ENCODE measurements at regions not wholly inside any gene's neighbourhood (a gene's known extent, or its start where the extent isn't known, plus 50 kb on each side); places are given as distances from the start of the nearest gene placed in this dataset.

DNA sequence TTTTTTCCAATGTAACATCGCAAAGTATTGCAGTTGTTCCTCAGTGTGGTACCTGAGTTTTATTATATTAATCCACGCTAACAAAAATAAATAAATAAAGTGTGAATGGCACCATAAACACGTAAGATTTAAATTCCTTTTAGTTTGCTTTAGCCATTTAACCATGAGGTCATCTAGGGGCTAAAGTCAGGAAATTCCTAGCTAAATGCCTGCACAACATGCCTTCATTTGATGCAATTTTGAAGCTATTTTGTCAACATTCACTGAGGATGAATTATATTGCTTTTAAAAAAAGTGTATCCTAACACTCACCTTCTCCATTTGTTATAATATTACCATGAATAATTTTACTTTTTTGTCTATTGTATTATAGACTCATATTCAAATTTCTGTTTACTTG, 714.4 kb downstream of the GATA3 start:
- H3K27me3 ChIP-seq (ENCODE audit: control insufficient read depth, insufficient read depth, low read length), result peaks cover 3% of the 10 kb centered on the region
- H3K4me3 Mint-ChIP-seq, result no peak overlapping the region
- H3K36me3 ChIP-seq (ENCODE audit: control insufficient read depth, insufficient read depth, low read length), result no peaks in the 10 kb centered on the region
- DNase-seq (no peak), ATAC-seq (ENCODE audit: low read depth in 2 of 2) (no peak)
- no peak overlapping the region for H3K27ac Mint-ChIP-seq
- peaks cover 0 to 2% (median 0%) of the 10 kb centered on the region in 7 donors for H3K9me3 Mint-ChIP-seq
- no peak overlapping the region for H3K27ac ChIP-seq (ENCODE audit: insufficient read depth, low read length, poor library complexity, severe bottlenecking)
- H3K4me3 ChIP-seq (ENCODE audit: low read depth, low read length), result no peak overlapping the region
- H3K36me3 Mint-ChIP-seq, result no peaks in the 10 kb centered on the region
- no peaks in the 10 kb centered on the region for H3K9me3 ChIP-seq (ENCODE audit: control insufficient read depth in 2 of 2, low read length in 2 of 2)
- H3K4me1 ChIP-seq (ENCODE audit: control insufficient read depth, insufficient read depth, low read length, poor library complexity, severe bottlenecking), result no peaks in the 10 kb centered on the region
- no peaks in the 10 kb centered on the region for H3K4me1 Mint-ChIP-seq
- peaks cover 5% of the 10 kb centered on the region for H3K27me3 Mint-ChIP-seq

DNA sequence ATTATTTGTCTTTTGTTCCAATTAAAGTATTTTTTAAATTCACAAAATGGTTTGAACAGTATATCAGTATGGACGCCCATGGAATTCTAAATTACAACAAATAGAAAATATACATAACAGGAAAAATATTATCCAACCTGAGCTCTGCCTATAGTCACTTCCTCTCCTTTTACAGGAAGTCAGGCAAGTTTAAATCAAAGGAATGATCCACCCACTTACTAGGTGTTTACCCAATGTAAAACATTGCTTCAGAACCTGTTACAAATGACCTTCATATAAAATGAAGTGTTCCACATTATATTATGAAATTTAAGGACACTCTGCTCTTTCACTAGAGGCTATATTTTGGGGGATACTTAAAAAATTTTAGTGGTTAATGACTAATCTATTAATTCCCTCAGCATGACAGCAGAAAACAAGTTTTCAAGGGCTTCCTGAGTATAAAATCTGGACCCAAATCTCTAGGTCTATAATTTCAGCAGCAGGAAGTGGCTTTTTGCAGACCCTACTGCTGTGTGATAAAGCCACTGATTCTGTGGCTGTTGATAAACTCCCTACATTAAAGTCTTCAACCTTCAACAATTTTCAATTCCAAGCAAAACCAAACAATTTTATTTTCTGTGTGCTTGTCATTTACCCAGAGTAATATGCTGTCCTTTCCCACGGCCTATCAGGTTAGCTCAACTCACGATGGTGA, 722.6 kb downstream of the GATA3 start:
- H3K27me3 Mint-ChIP-seq, result peaks cover 5% of the 10 kb centered on the region
- peak in 1 of 2 donors; percentile 43 for ATAC-seq (ENCODE audit: low read depth in 2 of 2)
- peak overlapping the region; percentile 42 for H3K4me3 ChIP-seq (ENCODE audit: low read depth, low read length)

DNA sequence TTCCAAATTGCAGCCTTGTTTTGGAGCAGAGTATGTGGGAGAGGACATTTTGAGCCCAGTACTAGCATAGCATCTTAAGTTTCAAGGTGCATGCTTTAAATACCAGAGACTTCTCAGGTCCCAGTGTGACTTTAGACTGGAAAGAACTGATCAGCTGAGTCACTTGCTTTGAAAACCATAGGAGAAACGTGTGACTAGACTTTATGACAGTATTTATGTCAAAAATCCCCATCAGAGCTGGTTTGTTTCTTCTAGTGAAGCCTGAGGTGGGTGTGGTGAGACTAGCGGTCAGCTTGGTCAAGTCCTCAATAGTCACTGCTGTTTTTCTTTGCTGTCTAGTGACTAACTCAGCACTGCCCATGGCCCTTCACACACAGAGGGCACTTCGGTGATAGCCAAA, 724.2 kb downstream of the GATA3 start:
- Mint-ChIP-seq H3K9me3 (peaks cover 0 to 2% (median 0%) of the 10 kb centered on the region in 7 donors), H3K4me3 (no peak overlapping the region), H3K27me3 (peaks cover 5% of the 10 kb centered on the region), H3K27ac (no peak overlapping the region), H3K4me1 (peaks cover 11 to 19% (median 16%) of the 10 kb centered on the region in 4 donors), H3K36me3 (no peaks in the 10 kb centered on the region)
- Histone ChIP-seq H3K27me3 (ENCODE audit: control insufficient read depth, insufficient read depth, low read length) (no peaks in the 10 kb centered on the region), H3K27ac (ENCODE audit: insufficient read depth, low read length, poor library complexity, severe bottlenecking) (no peak overlapping the region), H3K9me3 (ENCODE audit: control insufficient read depth in 2 of 2, low read length in 2 of 2) (no peaks in the 10 kb centered on the region), H3K4me3 (ENCODE audit: low read depth, low read length) (no peak overlapping the region), H3K36me3 (ENCODE audit: control insufficient read depth, insufficient read depth, low read length) (no peaks in the 10 kb centered on the region), H3K4me1 (ENCODE audit: control insufficient read depth, insufficient read depth, low read length, poor library complexity, severe bottlenecking) (peaks cover 6% of the 10 kb centered on the region)
- no peak for DNase-seq
- no peak for ATAC-seq (ENCODE audit: low read depth in 2 of 2)

More for the DNA sequence above, 722.6 kb downstream of the GATA3 start:
- peak overlapping the region in 2 of 4 donors; percentile 1 to 9 for H3K4me3 Mint-ChIP-seq
- DNase-seq, result peak in 1 of 3 donors; percentile 23
- no peaks in the 10 kb centered on the region for H3K36me3 Mint-ChIP-seq
- no peaks in the 10 kb centered on the region for H3K9me3 Mint-ChIP-seq
- H3K4me1 Mint-ChIP-seq, result peaks cover 11 to 19% (median 16%) of the 10 kb centered on the region in 4 donors
- H3K27ac Mint-ChIP-seq, result peak overlapping the region in 1 of 3 donors; percentile 40
- no peak overlapping the region for H3K27ac ChIP-seq (ENCODE audit: insufficient read depth, low read length, poor library complexity, severe bottlenecking)
- no peaks in the 10 kb centered on the region for H3K27me3 ChIP-seq (ENCODE audit: control insufficient read depth, insufficient read depth, low read length)
- H3K9me3 ChIP-seq (ENCODE audit: control insufficient read depth in 2 of 2, low read length in 2 of 2), result no peaks in the 10 kb centered on the region
- H3K4me1 ChIP-seq (ENCODE audit: control insufficient read depth, insufficient read depth, low read length, poor library complexity, severe bottlenecking), result peaks cover 6% of the 10 kb centered on the region
- no peaks in the 10 kb centered on the region for H3K36me3 ChIP-seq (ENCODE audit: control insufficient read depth, insufficient read depth, low read length)

DNA sequence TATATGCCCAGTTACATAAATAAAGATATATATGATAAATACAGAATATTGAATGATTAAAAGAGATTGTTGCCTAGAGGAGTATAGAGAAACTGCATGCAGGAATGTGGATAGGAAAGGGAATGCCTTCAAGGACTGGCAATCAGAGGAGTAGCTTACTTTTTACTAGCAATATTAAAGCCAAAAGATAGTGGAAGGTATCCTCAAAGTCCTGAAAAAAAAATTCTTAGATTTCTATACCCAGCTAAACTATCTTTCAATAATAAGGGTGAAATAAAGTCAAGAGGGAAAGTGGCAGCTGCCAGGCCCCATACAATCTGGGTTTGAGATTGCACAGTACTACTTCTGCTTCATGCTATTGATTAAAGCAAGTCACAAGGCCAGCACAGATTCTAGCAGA, 733.2 kb downstream of the GATA3 start:
- H3K9me3 Mint-ChIP-seq, result peaks cover 0 to 26% (median 7%) of the 10 kb centered on the region in 7 donors
- no peaks in the 10 kb centered on the region for H3K36me3 ChIP-seq (ENCODE audit: control insufficient read depth, insufficient read depth, low read length)
- H3K4me1 Mint-ChIP-seq, result peaks cover 0 to 2% (median 0%) of the 10 kb centered on the region in 4 donors
- peaks cover 4% of the 10 kb centered on the region for H3K27me3 ChIP-seq (ENCODE audit: control insufficient read depth, insufficient read depth, low read length)
- no peak overlapping the region for H3K4me3 ChIP-seq (ENCODE audit: low read depth, low read length)
- peaks cover 16 to 20% of the 10 kb centered on the region in 2 experiments for H3K9me3 ChIP-seq (ENCODE audit: control insufficient read depth in 2 of 2, low read length in 2 of 2)
- H3K27ac ChIP-seq (ENCODE audit: insufficient read depth, low read length, poor library complexity, severe bottlenecking), result no peak overlapping the region
- no peaks in the 10 kb centered on the region for H3K27me3 Mint-ChIP-seq
- no peak overlapping the region for H3K27ac Mint-ChIP-seq
- no peaks in the 10 kb centered on the region for H3K4me1 ChIP-seq (ENCODE audit: control insufficient read depth, insufficient read depth, low read length, poor library complexity, severe bottlenecking)
- no peak overlapping the region for H3K4me3 Mint-ChIP-seq
- DNase-seq (no peak), ATAC-seq (ENCODE audit: low read depth in 2 of 2) (no peak)
- H3K36me3 Mint-ChIP-seq, result no peaks in the 10 kb centered on the region

DNA sequence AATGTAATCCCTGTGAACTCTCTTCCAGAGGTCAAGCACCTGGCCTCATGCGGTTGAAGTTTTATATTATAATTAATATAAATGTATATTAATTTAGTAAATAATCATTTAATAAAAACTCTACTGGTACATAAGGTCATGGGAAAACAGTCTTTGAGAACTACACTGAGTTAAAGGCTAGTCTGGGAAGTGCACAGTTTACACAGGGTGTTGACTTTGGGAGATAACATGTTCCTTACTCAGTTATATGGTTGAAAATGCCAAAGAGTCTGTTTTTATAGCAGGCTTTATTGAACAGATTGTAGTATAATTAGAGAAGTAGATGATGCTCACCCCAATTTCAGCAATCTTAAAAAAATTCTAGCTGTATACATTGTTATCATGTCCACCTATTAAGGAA, 735.9 kb downstream of the GATA3 start:
- Histone ChIP-seq H3K4me1 (ENCODE audit: control insufficient read depth, insufficient read depth, low read length, poor library complexity, severe bottlenecking) (no peaks in the 10 kb centered on the region), H3K4me3 (ENCODE audit: low read depth, low read length) (no peak overlapping the region), H3K36me3 (ENCODE audit: control insufficient read depth, insufficient read depth, low read length) (no peaks in the 10 kb centered on the region), H3K27me3 (ENCODE audit: control insufficient read depth, insufficient read depth, low read length) (no peaks in the 10 kb centered on the region), H3K27ac (ENCODE audit: insufficient read depth, low read length, poor library complexity, severe bottlenecking) (no peak overlapping the region), H3K9me3 (ENCODE audit: control insufficient read depth in 2 of 2, low read length in 2 of 2) (peaks cover 16 to 20% of the 10 kb centered on the region in 2 experiments)
- Mint-ChIP-seq H3K4me3 (no peak overlapping the region), H3K27me3 (no peaks in the 10 kb centered on the region), H3K4me1 (peaks cover 0 to 3% (median under 1%) of the 10 kb centered on the region in 4 donors), H3K27ac (no peak overlapping the region), H3K9me3 (peaks cover 0 to 26% (median 8%) of the 10 kb centered on the region in 7 donors), H3K36me3 (no peaks in the 10 kb centered on the region)
- DNase-seq, result no peak
- ATAC-seq (ENCODE audit: low read depth in 2 of 2), result no peak

DNA sequence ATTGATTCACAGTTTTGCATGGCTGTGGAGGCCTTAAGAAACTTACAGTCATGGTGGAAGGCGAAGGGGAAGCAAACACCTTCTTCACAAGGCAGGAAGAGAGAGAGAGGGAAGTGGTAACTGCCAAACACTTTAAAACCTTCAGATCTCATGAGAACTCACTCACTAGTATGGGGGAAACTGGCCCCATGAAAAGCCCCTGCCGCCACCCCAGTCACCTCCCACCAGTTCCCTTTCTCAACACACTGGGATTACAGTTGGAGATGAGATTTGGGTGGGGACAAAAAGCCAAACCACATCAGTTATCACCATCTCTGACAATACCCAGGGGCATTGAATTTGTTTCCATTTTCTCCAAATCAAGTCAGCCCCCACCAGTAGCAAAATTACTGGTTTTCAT, 740.4 kb downstream of the GATA3 start:
- H3K27me3 Mint-ChIP-seq, result no peaks in the 10 kb centered on the region

DNA sequence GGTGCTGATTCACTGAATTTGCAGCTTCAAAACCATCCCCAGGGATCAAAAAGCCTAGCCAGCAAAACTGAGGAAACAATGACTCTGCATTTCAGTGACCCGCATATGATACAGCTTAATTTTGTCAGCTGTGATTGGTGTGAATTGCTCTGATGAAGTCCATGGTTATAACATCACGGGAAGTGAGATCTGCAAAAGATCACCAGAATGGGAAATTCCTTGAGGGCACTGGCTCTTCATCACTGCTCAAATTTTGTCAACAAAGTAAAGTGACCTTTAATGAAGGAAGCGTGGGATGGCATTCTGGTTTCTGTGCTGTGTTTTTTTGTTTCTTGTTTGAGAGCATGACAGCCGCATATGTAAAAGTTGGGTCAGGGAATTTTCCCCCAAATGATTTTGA, 745.9 kb downstream of the GATA3 start:
- no peaks in the 10 kb centered on the region for H3K36me3 ChIP-seq (ENCODE audit: control insufficient read depth, insufficient read depth, low read length)

More for the DNA sequence above, 740.4 kb downstream of the GATA3 start:
- DNase-seq, result no peak
- Histone ChIP-seq H3K4me1 (ENCODE audit: control insufficient read depth, insufficient read depth, low read length, poor library complexity, severe bottlenecking) (no peaks in the 10 kb centered on the region), H3K27me3 (ENCODE audit: control insufficient read depth, insufficient read depth, low read length) (no peaks in the 10 kb centered on the region), H3K36me3 (ENCODE audit: control insufficient read depth, insufficient read depth, low read length) (no peaks in the 10 kb centered on the region), H3K9me3 (ENCODE audit: control insufficient read depth in 2 of 2, low read length in 2 of 2) (no peaks in the 10 kb centered on the region), H3K27ac (ENCODE audit: insufficient read depth, low read length, poor library complexity, severe bottlenecking) (no peak overlapping the region), H3K4me3 (ENCODE audit: low read depth, low read length) (no peak overlapping the region)
- Mint-ChIP-seq H3K9me3 (peaks cover 0 to 4% (median 1%) of the 10 kb centered on the region in 7 donors), H3K27ac (no peak overlapping the region), H3K36me3 (no peaks in the 10 kb centered on the region), H3K4me1 (peaks cover 0 to 3% (median under 1%) of the 10 kb centered on the region in 4 donors), H3K4me3 (no peak overlapping the region)
- ATAC-seq (ENCODE audit: low read depth in 2 of 2), result no peak

DNA sequence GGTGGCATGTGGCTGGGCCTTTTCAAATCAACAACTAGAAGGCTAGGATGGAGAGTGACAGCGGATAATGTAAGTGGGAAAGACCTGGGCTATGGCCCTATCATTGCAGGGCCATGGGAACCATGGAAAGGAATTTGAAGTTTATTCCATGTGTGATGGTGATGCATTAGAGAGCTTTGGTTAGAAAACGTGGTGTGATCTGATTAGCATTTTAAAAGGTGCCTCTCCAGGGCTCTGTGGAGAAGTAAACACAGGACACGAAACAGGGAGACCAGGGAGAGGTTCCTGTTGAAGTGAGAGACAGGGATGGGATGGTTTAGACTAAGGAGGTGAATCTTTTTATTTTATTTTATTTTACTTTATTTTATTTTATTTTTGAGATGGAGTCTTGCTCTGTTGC, 749.5 kb downstream of the GATA3 start:
- Histone ChIP-seq H3K4me3 (ENCODE audit: low read depth, low read length) (no peak overlapping the region), H3K36me3 (ENCODE audit: control insufficient read depth, insufficient read depth, low read length) (no peaks in the 10 kb centered on the region), H3K27me3 (ENCODE audit: control insufficient read depth, insufficient read depth, low read length) (no peaks in the 10 kb centered on the region), H3K4me1 (ENCODE audit: control insufficient read depth, insufficient read depth, low read length, poor library complexity, severe bottlenecking) (no peaks in the 10 kb centered on the region), H3K9me3 (ENCODE audit: control insufficient read depth in 2 of 2, low read length in 2 of 2) (no peaks in the 10 kb centered on the region), H3K27ac (ENCODE audit: insufficient read depth, low read length, poor library complexity, severe bottlenecking) (no peak overlapping the region)
- no peaks in the 10 kb centered on the region for H3K27me3 Mint-ChIP-seq
- ATAC-seq (ENCODE audit: low read depth in 2 of 2) (no peak), DNase-seq (no peak)
- no peak overlapping the region for H3K4me3 Mint-ChIP-seq
- peaks cover 2 to 7% (median 4%) of the 10 kb centered on the region in 7 donors for H3K9me3 Mint-ChIP-seq
- H3K27ac Mint-ChIP-seq, result no peak overlapping the region
- H3K4me1 Mint-ChIP-seq, result peaks cover 0 to 6% (median 0%) of the 10 kb centered on the region in 4 donors
- H3K36me3 Mint-ChIP-seq, result no peaks in the 10 kb centered on the region

More for the DNA sequence above, 745.9 kb downstream of the GATA3 start:
- Histone ChIP-seq H3K4me3 (ENCODE audit: low read depth, low read length) (no peak overlapping the region), H3K27me3 (ENCODE audit: control insufficient read depth, insufficient read depth, low read length) (no peaks in the 10 kb centered on the region), H3K4me1 (ENCODE audit: control insufficient read depth, insufficient read depth, low read length, poor library complexity, severe bottlenecking) (no peaks in the 10 kb centered on the region), H3K9me3 (ENCODE audit: control insufficient read depth in 2 of 2, low read length in 2 of 2) (no peaks in the 10 kb centered on the region), H3K27ac (ENCODE audit: insufficient read depth, low read length, poor library complexity, severe bottlenecking) (no peak overlapping the region)
- Mint-ChIP-seq H3K4me1 (peaks cover 0 to 6% (median 0%) of the 10 kb centered on the region in 4 donors), H3K9me3 (peaks cover 1 to 5% (median 2%) of the 10 kb centered on the region in 7 donors), H3K27me3 (no peaks in the 10 kb centered on the region), H3K27ac (no peak overlapping the region), H3K36me3 (no peaks in the 10 kb centered on the region), H3K4me3 (no peak overlapping the region)
- ATAC-seq (ENCODE audit: low read depth in 2 of 2) (no peak), DNase-seq (no peak)
